Smooth muscle cell (in vitro differentiated cells): ENCODE measurements at regions not wholly inside any gene's neighbourhood (a gene's known extent, or its start where the extent isn't known, plus 50 kb on each side); places are given as distances from the start of the nearest gene placed in this dataset.

Experiments
- DNase-seq: peaks from one replicate; lab custom pipeline; 2025; ENCODE audit not compliant: unreplicated experiment; lab: John Stamatoyannopoulos, UW
- H2AFZ ChIP-seq: fragments of 200-600 bp; sonication (generic); 2 replicates; pipeline ENCODE4 v1.6.0; 2016; ENCODE audit warnings: antibody characterized with exemption, low read depth, mild to moderate bottlenecking
- H3F3A ChIP-seq: fragments of 200-600 bp; sonication (generic); 2 replicates; pipeline ENCODE4 v1.6.0; 2017; ENCODE audit warnings: antibody characterized with exemption, low read depth
- H3K27ac ChIP-seq: fragments of 200-600 bp; sonication (generic); 2 replicates; pipeline ENCODE4 v1.5.1; 2016; ENCODE audit warnings: low read depth, mild to moderate bottlenecking
- H3K27me3 ChIP-seq: fragments of 200-600 bp; sonication (generic); 2 replicates; pipeline ENCODE4 v1.6.1; 2016; ENCODE audit warnings: low read depth, mild to moderate bottlenecking
- H3K36me3 ChIP-seq: fragments of 200-600 bp; sonication (generic); 2 replicates; pipeline ENCODE4 v1.5.1; 2016; ENCODE audit warnings: low read depth
- H3K4me1 ChIP-seq: fragments of 200-600 bp; sonication (generic); 2 replicates; pipeline ENCODE4 v1.5.1; 2016; ENCODE audit warnings: low read depth
- H3K4me2 ChIP-seq: fragments of 200-600 bp; sonication (generic); 2 replicates; pipeline ENCODE4 v1.6.0; 2016; ENCODE audit warnings: mild to moderate bottlenecking
- H3K4me3 ChIP-seq: fragments of 200-600 bp; sonication (generic); 2 replicates; pipeline ENCODE4 v1.5.1; 2016; ENCODE audit warnings: mild to moderate bottlenecking
- H3K79me2 ChIP-seq: fragments of 200-600 bp; sonication (generic); 2 replicates; pipeline ENCODE4 v1.6.0; 2016; ENCODE audit warnings: low read depth, mild to moderate bottlenecking
- H3K9ac ChIP-seq: fragments of 200-600 bp; sonication (generic); 2 replicates; pipeline ENCODE4 v1.6.0; 2016; ENCODE audit warnings: low read depth
- H3K9me3 ChIP-seq: fragments of 200-600 bp; sonication (generic); replicated peaks from 2 replicates; pipeline ENCODE4 v1.5.1; 2016; ENCODE audit warnings: low read depth
- H4K20me1 ChIP-seq: fragments of 200-600 bp; sonication (generic); 2 replicates; pipeline ENCODE4 v1.6.0; 2016; ENCODE audit warnings: low read depth
- WGBS: methylation state at CpG from one replicate; pipeline ENCODE4 v1.1.7; 2016; ENCODE audit warnings: low lambda C conversion rate; 5-methylcytosine and 5-hydroxymethylcytosine counted together
- TF ChIP-seq, protein P1 (sequence below): fragments of 200-600 bp; sonication (generic); IDR thresholded peaks from 2 replicates; pipeline ENCODE4 v1.5.1; 2017; ENCODE audit warnings: borderline replicate concordance, mild to moderate bottlenecking, antibody characterized with exemption; ENCODE audit not compliant: insufficient read depth, poor library complexity, severe bottlenecking

GRCh38 chr5:124580512-124580911 lies 165.9 kb downstream of the ZNF608 start:
- no peak overlapping the region for H2AFZ ChIP-seq
- 94% methylated on average over 6 of the region's 6 CpGs for WGBS
- no peak overlapping the region for H3K9ac ChIP-seq
- no peak overlapping the region for H3K27ac ChIP-seq
- H4K20me1 ChIP-seq, result no peaks in the 10 kb centered on the region
- H3F3A ChIP-seq, result peaks cover 27% of the 10 kb centered on the region
- no peaks in the 10 kb centered on the region for H3K27me3 ChIP-seq
- TF ChIP-seq, protein P1, sequence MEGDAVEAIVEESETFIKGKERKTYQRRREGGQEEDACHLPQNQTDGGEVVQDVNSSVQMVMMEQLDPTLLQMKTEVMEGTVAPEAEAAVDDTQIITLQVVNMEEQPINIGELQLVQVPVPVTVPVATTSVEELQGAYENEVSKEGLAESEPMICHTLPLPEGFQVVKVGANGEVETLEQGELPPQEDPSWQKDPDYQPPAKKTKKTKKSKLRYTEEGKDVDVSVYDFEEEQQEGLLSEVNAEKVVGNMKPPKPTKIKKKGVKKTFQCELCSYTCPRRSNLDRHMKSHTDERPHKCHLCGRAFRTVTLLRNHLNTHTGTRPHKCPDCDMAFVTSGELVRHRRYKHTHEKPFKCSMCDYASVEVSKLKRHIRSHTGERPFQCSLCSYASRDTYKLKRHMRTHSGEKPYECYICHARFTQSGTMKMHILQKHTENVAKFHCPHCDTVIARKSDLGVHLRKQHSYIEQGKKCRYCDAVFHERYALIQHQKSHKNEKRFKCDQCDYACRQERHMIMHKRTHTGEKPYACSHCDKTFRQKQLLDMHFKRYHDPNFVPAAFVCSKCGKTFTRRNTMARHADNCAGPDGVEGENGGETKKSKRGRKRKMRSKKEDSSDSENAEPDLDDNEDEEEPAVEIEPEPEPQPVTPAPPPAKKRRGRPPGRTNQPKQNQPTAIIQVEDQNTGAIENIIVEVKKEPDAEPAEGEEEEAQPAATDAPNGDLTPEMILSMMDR, result no peak
- H3K79me2 ChIP-seq, result no peaks in the 10 kb centered on the region
- H3K9me3 ChIP-seq, result no peaks in the 10 kb centered on the region
- no peak for DNase-seq
- H3K4me1 ChIP-seq, result peaks cover 55% of the 10 kb centered on the region
- H3K36me3 ChIP-seq, result no peaks in the 10 kb centered on the region
- H3K4me3 ChIP-seq, result no peak overlapping the region
- no peak overlapping the region for H3K4me2 ChIP-seq

DNA sequence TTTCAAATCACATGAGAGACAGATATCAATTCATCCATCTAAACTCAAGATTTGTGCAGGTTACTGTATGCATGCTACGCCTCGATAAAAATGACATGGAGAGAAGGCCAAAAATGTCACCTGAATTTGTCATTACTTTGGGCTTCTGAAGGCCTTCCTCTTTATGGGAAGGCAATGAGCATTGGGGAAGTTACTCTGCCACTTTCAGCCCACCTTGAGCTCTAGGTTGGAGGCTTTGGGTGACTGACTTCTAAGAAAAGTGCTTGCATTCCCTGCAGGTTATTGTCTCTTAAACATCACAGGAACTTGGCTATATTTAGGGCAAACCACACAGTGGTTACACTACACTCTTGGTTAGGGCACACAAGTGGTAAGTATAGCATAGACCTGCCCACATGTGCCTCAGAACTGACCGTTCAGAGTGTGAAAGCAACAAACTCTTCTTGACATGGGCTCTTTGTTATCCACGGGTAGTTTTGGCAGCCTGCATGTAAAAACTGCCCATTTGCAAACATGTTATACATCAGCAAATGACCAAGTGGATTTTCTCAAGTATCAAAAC lies 169.5 kb downstream of the ZNF608 start:
- no peak overlapping the region for H3K4me3 ChIP-seq
- no peaks in the 10 kb centered on the region for H4K20me1 ChIP-seq
- peaks cover 53% of the 10 kb centered on the region for H3K4me1 ChIP-seq
- H3K27me3 ChIP-seq, result no peaks in the 10 kb centered on the region
- DNase-seq, result no peak
- no peak overlapping the region for H3K9ac ChIP-seq
- H3K79me2 ChIP-seq, result no peaks in the 10 kb centered on the region
- 94% methylated on average over 4 of the region's 4 CpGs for WGBS
- H2AFZ ChIP-seq, result no peak overlapping the region
- H3K4me2 ChIP-seq, result no peak overlapping the region
- no peaks in the 10 kb centered on the region for H3K36me3 ChIP-seq
- no peaks in the 10 kb centered on the region for H3K9me3 ChIP-seq
- peaks cover 10% of the 10 kb centered on the region for H3F3A ChIP-seq
- TF ChIP-seq, protein P1, result no peak
- H3K27ac ChIP-seq, result no peak overlapping the region

- TF ChIP-seq, protein P1, result no peak
- no peaks in the 10 kb centered on the region for H3K36me3 ChIP-seq
- DNase-seq, result no peak
- H4K20me1 ChIP-seq, result no peaks in the 10 kb centered on the region
- no peak overlapping the region for H3K27ac ChIP-seq
- peaks cover 41% of the 10 kb centered on the region for H3K4me1 ChIP-seq
- no peak overlapping the region for H3K4me3 ChIP-seq
- no peaks in the 10 kb centered on the region for H3K79me2 ChIP-seq
- WGBS, result 63% methylated on average over 7 of the region's 7 CpGs
- H3K4me2 ChIP-seq, result no peak overlapping the region
- H3K9me3 ChIP-seq, result no peaks in the 10 kb centered on the region
- H3K9ac ChIP-seq, result no peak overlapping the region
- no peaks in the 10 kb centered on the region for H3K27me3 ChIP-seq
- H2AFZ ChIP-seq, result no peak overlapping the region
- H3F3A ChIP-seq, result peaks cover 3% of the 10 kb centered on the region
Measured at GRCh38 chr5:124575725-124576124, 170.7 kb downstream of the ZNF608 start.
